OCI-LY1 (cell line): ENCODE measurements at regions not wholly inside any gene's neighbourhood (a gene's known extent, or its start where the extent isn't known, plus 50 kb on each side); places are given as distances from the start of the nearest gene placed in this dataset.

ENCODE experiments used
- H2AFZ ChIP-seq: fragments of 200-600 bp; sonication (generic), shearing (Covaris generic); 2 replicates; pipeline ENCODE4 v1.6.0; 2014; ENCODE audit warnings: antibody characterized with exemption, mild to moderate bottlenecking, low read length
- H3F3A ChIP-seq: fragments of 200-600 bp; sonication (generic), shearing (Covaris generic); 2 replicates; pipeline ENCODE4 v1.6.0; 2014; ENCODE audit warnings: mild to moderate bottlenecking, antibody characterized with exemption, low read length, moderate library complexity; ENCODE audit not compliant: insufficient read depth
- H3K27ac ChIP-seq: fragments of 200-600 bp; sonication (generic); 2 replicates; pipeline ENCODE4 v1.5.1; 2014; ENCODE audit warnings: low read length, mixed run types, mild to moderate bottlenecking, low read depth; ENCODE audit not compliant: poor library complexity, severe bottlenecking
- H3K27me3 ChIP-seq: fragments of 200-600 bp; sonication (generic); 2 replicates; pipeline ENCODE4 v1.6.0; 2014; ENCODE audit warnings: antibody characterized with exemption, mild to moderate bottlenecking, low read length, moderate library complexity; ENCODE audit not compliant: insufficient read depth
- H3K36me3 ChIP-seq: fragments of 200-600 bp; sonication (generic); 2 replicates; pipeline ENCODE4 v1.6.1; 2014; ENCODE audit warnings: mild to moderate bottlenecking, antibody characterized with exemption, low read length, moderate library complexity, mixed read lengths; ENCODE audit not compliant: insufficient read depth
- H3K4me1 ChIP-seq: fragments of 200-600 bp; sonication (generic); 2 replicates; pipeline ENCODE4 v1.5.1; 2014; ENCODE audit warnings: mild to moderate bottlenecking, low read length, moderate library complexity; ENCODE audit not compliant: insufficient read depth, severe bottlenecking
- H3K4me2 ChIP-seq: fragments of 200-600 bp; sonication (generic), shearing (Covaris generic); 2 replicates; pipeline ENCODE4 v1.6.1; 2014; ENCODE audit warnings: low read length
- H3K4me3 ChIP-seq: fragments of 200-600 bp; sonication (generic); 2 replicates; pipeline ENCODE4 v1.5.1; 2014; ENCODE audit warnings: low read length, low read depth, mild to moderate bottlenecking, mixed read lengths; ENCODE audit not compliant: poor library complexity, severe bottlenecking
- H3K79me2 ChIP-seq: fragments of 200-600 bp; shearing (Covaris generic); 2 replicates; pipeline ENCODE4 v1.6.1; 2016; ENCODE audit warnings: mixed run types, low read length, mixed read lengths; ENCODE audit not compliant: insufficient read depth
- H3K9ac ChIP-seq: fragments of 200-600 bp; sonication (generic), shearing (Covaris generic); 2 replicates; pipeline ENCODE4 v1.6.1; 2014; ENCODE audit warnings: mild to moderate bottlenecking, low read length, mixed read lengths
- H3K9me2 ChIP-seq: fragments of 200-600 bp; sonication (generic), shearing (Covaris generic); 2 replicates; pipeline ENCODE4 v1.6.1; 2014; ENCODE audit warnings: low read depth, mild to moderate bottlenecking, low read length, mixed read lengths
- H3K9me3 ChIP-seq: fragments of 200-600 bp; shearing (Covaris generic); 2 replicates; pipeline ENCODE4 v1.6.1; 2014; ENCODE audit warnings: low read length, mixed read lengths
- H4K20me1 ChIP-seq: fragments of 200-600 bp; sonication (generic), shearing (Covaris generic); 2 replicates; pipeline ENCODE4 v1.6.0; 2016; ENCODE audit warnings: mild to moderate bottlenecking, low read length; ENCODE audit not compliant: insufficient read depth
- CTCF ChIP-seq: fragments of 200-600 bp; sonication (generic), shearing (Covaris generic); IDR thresholded peaks from 2 replicates; pipeline ENCODE4 v1.5.1; 2017; ENCODE audit warnings: mild to moderate bottlenecking, antibody characterized with exemption, low read length, moderate library complexity, mixed read lengths
- EZH2 ChIP-seq: fragments of 200-600 bp; sonication (generic), shearing (Covaris generic); IDR thresholded peaks from 2 replicates; pipeline ENCODE4 v1.8.0; 2017; ENCODE audit warnings: borderline replicate concordance, mixed run types, mild to moderate bottlenecking, antibody characterized with exemption, low read length, moderate library complexity, mixed read lengths

GRCh38 chr5:56717253-56717987 lies 97.9 kb upstream of the MAP3K1 start:
- no peak for TF ChIP-seq EZH2
- no peak for TF ChIP-seq CTCF
- no peak overlapping the region for H3K4me3 ChIP-seq
- H3K9ac ChIP-seq: no peak overlapping the region

GRCh38 chr5:56715986-56716385 lies 99.4 kb upstream of the MAP3K1 start:
- H3K36me3 ChIP-seq: no peaks in the 10 kb centered on the region
- H3K27me3 ChIP-seq: no peaks in the 10 kb centered on the region
- H3F3A ChIP-seq: no peaks in the 10 kb centered on the region
- H4K20me1 ChIP-seq: no peaks in the 10 kb centered on the region
- H3K79me2 ChIP-seq: no peaks in the 10 kb centered on the region
- TF ChIP-seq EZH2 (no peak), CTCF (no peak)
- H3K4me3 ChIP-seq: no peak overlapping the region
- H3K4me2 ChIP-seq: no peak overlapping the region
- H2AFZ ChIP-seq: no peak overlapping the region
- H3K4me1 ChIP-seq: peaks cover 22% of the 10 kb centered on the region
- no peak overlapping the region for H3K27ac ChIP-seq
- no peaks in the 10 kb centered on the region for H3K9me2 ChIP-seq
- no peak overlapping the region for H3K9ac ChIP-seq
- no peaks in the 10 kb centered on the region for H3K9me3 ChIP-seq

More at GRCh38 chr5:56717253-56717987, 97.9 kb upstream of the MAP3K1 start:
- Histone ChIP-seq H3K9me3 (no peaks in the 10 kb centered on the region), H3F3A (no peaks in the 10 kb centered on the region), H3K27ac (no peak overlapping the region), H3K4me1 (peaks cover 22% of the 10 kb centered on the region), H3K4me2 (no peak overlapping the region), H2AFZ (peak overlapping the region; percentile 50; the same call in 1 of the 2 replicates), H3K9me2 (no peaks in the 10 kb centered on the region), H4K20me1 (no peaks in the 10 kb centered on the region), H3K36me3 (no peaks in the 10 kb centered on the region), H3K27me3 (no peaks in the 10 kb centered on the region), H3K79me2 (no peaks in the 10 kb centered on the region)

GRCh38 chr5:56712895-56713591 lies 102.3 kb upstream of the MAP3K1 start:
- H3K4me3 ChIP-seq: no peak overlapping the region

More at GRCh38 chr5:56712895-56713591, 102.3 kb upstream of the MAP3K1 start:
- Histone ChIP-seq H4K20me1 (no peaks in the 10 kb centered on the region), H3K27me3 (no peaks in the 10 kb centered on the region), H3K9me3 (no peaks in the 10 kb centered on the region), H3K4me2 (no peak overlapping the region), H3K9me2 (no peaks in the 10 kb centered on the region), H3K4me1 (peaks cover 22% of the 10 kb centered on the region), H3K79me2 (no peaks in the 10 kb centered on the region), H3F3A (no peaks in the 10 kb centered on the region), H3K9ac (no peak overlapping the region), H2AFZ (no peak overlapping the region), H3K27ac (peak overlapping the region; percentile 20), H3K36me3 (no peaks in the 10 kb centered on the region)
- TF ChIP-seq EZH2 (no peak), CTCF (no peak)
